ENCODE measurements at regions not wholly inside any gene's neighbourhood (a gene's known extent, or its start where the extent isn't known, plus 50 kb on each side); places are given as distances from the start of the nearest gene placed in this dataset.

DNA sequence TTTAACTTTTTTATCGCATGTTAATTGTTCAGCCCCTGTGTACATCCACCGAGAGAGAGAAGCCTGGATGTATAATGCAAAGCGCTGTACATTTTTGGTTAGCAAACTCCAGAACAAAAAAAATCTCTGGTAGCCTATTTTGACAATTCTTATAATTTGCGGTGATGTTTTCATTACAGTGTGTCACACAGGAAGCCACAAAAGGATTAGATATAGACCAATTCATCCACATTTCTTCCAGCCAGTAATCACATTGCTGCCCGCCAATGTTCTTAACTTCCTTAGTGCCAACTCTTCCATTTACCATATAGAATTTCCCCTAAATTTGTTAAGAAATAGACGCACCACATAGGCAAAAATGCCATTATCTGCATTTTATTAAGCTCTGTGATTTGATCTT, 435.6 kb downstream of the EFNA5 start:
- Mint-ChIP-seq H3K4me1 (ENCODE audit: insufficient read depth, unreplicated experiment) (no peaks in the 10 kb centered on the region), H3K27me3 (ENCODE audit: insufficient read depth, unreplicated experiment) (no peaks in the 10 kb centered on the region), H3K4me3 (ENCODE audit: unreplicated experiment) (no peak overlapping the region), H3K36me3 (ENCODE audit: insufficient read depth, unreplicated experiment) (no peaks in the 10 kb centered on the region), H3K27ac (ENCODE audit: low read depth, unreplicated experiment) (no peak overlapping the region), H3K9me3 (ENCODE audit: unreplicated experiment) (no peaks in the 10 kb centered on the region)
- TF ChIP-seq, protein P1, sequence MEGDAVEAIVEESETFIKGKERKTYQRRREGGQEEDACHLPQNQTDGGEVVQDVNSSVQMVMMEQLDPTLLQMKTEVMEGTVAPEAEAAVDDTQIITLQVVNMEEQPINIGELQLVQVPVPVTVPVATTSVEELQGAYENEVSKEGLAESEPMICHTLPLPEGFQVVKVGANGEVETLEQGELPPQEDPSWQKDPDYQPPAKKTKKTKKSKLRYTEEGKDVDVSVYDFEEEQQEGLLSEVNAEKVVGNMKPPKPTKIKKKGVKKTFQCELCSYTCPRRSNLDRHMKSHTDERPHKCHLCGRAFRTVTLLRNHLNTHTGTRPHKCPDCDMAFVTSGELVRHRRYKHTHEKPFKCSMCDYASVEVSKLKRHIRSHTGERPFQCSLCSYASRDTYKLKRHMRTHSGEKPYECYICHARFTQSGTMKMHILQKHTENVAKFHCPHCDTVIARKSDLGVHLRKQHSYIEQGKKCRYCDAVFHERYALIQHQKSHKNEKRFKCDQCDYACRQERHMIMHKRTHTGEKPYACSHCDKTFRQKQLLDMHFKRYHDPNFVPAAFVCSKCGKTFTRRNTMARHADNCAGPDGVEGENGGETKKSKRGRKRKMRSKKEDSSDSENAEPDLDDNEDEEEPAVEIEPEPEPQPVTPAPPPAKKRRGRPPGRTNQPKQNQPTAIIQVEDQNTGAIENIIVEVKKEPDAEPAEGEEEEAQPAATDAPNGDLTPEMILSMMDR (IDR thresholded peaks at IDR 0.05; ENCODE audit: unreplicated experiment) = no peak
- ChIA-PET POLR2A (no interaction called here), CTCF (interaction anchor here (1.6 to 2.6 kb wide), 2 partner anchors 11 to 13 kb away, joined by 6 read pairs; no protein-coding TSS in a partner anchor)
- DNase-seq (ENCODE audit: unreplicated experiment) = no peak
- intact Hi-C loops (cut with micrococcal nuclease) = no loop called here
- BruUV-seq (replicated peaks) = no TSS peak

DNA sequence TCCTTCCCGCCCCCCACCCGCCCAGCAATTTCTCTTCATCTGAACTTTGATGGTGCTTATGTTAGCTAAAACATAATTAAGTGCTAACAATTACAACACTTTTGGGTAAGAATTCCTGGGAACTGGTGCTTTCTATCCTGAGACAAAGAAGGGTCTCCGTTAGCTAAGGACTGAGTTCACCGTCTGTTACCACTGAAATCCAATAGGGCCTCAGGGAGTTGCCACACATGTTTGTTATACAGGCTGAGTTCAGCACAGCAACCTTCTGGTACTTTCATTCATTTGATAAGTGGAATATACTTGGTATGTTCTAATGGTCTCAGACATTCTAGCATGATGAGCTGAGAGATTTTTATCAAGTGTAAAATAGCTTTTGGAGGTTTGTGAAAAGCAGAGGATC, 437.9 kb downstream of the EFNA5 start:
- Mint-ChIP-seq H3K4me1 (ENCODE audit: insufficient read depth, unreplicated experiment) (no peaks in the 10 kb centered on the region), H3K27me3 (ENCODE audit: insufficient read depth, unreplicated experiment) (no peaks in the 10 kb centered on the region), H3K4me3 (ENCODE audit: unreplicated experiment) (no peak overlapping the region), H3K9me3 (ENCODE audit: unreplicated experiment) (no peaks in the 10 kb centered on the region), H3K36me3 (ENCODE audit: insufficient read depth, unreplicated experiment) (no peaks in the 10 kb centered on the region), H3K27ac (ENCODE audit: low read depth, unreplicated experiment) (no peak overlapping the region)
- POLR2A ChIA-PET = interaction anchor here (0.6 kb wide), 1 partner anchor 50 kb away, joined by 3 read pairs; no protein-coding TSS in a partner anchor
- TF ChIP-seq, protein P1 (IDR thresholded peaks at IDR 0.05; ENCODE audit: unreplicated experiment) = no peak
- CTCF ChIA-PET = interaction anchor here (1.3 to 2.6 kb wide), 2 partner anchors 8 to 13 kb away, joined by 3 to 6 read pairs; no protein-coding TSS in a partner anchor
- no peak for DNase-seq (ENCODE audit: unreplicated experiment)
- intact Hi-C loops (cut with micrococcal nuclease) = no loop called here
- BruUV-seq (replicated peaks) = no TSS peak

DNA sequence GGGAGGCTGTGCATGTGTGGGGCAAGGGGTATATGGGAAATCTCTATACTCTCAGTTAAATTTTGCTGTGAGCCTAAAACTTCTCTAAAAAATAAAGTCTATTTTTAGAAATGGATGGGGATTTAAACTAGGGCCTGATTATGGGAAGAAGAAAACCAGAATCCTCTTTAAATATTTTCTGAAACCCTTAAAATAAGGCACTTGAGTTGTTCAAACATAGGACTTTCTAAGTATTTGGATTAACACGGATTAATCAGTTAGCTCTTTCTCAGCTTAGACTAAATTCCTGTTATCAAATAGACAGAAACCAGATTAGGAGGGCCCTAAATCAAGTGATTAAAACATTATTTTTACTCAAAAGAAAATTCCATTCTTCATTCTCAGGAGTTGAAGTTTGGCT, 438.4 kb downstream of the EFNA5 start:
- no TSS peak for BruUV-seq (replicated peaks)
- Mint-ChIP-seq H3K36me3 (ENCODE audit: insufficient read depth, unreplicated experiment) (no peaks in the 10 kb centered on the region), H3K9me3 (ENCODE audit: unreplicated experiment) (no peaks in the 10 kb centered on the region), H3K4me3 (ENCODE audit: unreplicated experiment) (no peak overlapping the region), H3K27me3 (ENCODE audit: insufficient read depth, unreplicated experiment) (no peaks in the 10 kb centered on the region), H3K27ac (ENCODE audit: low read depth, unreplicated experiment) (no peak overlapping the region), H3K4me1 (ENCODE audit: insufficient read depth, unreplicated experiment) (no peaks in the 10 kb centered on the region)
- CTCF ChIA-PET = interaction anchor here (1.3 kb wide), 1 partner anchor 14 kb away, joined by 3 read pairs; no protein-coding TSS in a partner anchor
- TF ChIP-seq, protein P1 (IDR thresholded peaks at IDR 0.05; ENCODE audit: unreplicated experiment) = no peak
- intact Hi-C loops (cut with micrococcal nuclease) = no loop called here
- DNase-seq (ENCODE audit: unreplicated experiment) = no peak
- POLR2A ChIA-PET = no interaction called here

DNA sequence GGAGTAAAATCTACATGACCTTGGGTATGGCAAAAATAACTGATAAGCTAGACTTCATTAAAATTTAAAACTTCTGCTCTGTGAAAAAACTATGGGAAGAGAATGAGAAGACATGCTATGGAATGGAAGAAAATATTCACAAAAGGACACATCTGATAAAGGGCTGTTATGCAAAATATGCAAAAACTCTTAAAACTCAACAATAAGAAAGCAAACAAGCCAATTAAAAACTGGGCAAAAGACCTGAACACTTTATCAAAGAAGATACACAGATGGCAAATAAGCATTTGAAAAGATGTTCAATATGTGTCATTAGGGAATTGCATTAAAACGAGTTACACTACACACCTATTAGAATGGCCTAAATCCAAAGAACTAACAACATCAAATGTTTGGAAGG, 439.5 kb downstream of the EFNA5 start:
- Mint-ChIP-seq H3K36me3 (ENCODE audit: insufficient read depth, unreplicated experiment) (no peaks in the 10 kb centered on the region), H3K4me3 (ENCODE audit: unreplicated experiment) (no peak overlapping the region), H3K27ac (ENCODE audit: low read depth, unreplicated experiment) (no peak overlapping the region), H3K4me1 (ENCODE audit: insufficient read depth, unreplicated experiment) (no peaks in the 10 kb centered on the region), H3K9me3 (ENCODE audit: unreplicated experiment) (no peaks in the 10 kb centered on the region), H3K27me3 (ENCODE audit: insufficient read depth, unreplicated experiment) (no peaks in the 10 kb centered on the region)
- BruUV-seq (replicated peaks) = no TSS peak
- DNase-seq (ENCODE audit: unreplicated experiment) = no peak
- intact Hi-C loops (cut with micrococcal nuclease) = no loop called here
- TF ChIP-seq, protein P1 (IDR thresholded peaks at IDR 0.05; ENCODE audit: unreplicated experiment) = no peak
- POLR2A ChIA-PET = interaction anchor here (0.6 kb wide), 1 partner anchor 1339 kb away, joined by 4 read pairs; no protein-coding TSS in a partner anchor
- CTCF ChIA-PET = interaction anchor here (1.1 to 1.4 kb wide), 2 partner anchors 9 to 16 kb away, joined by 3 to 4 read pairs; no protein-coding TSS in a partner anchor

All from MCF 10A (cell line).